ENCODE measurements at regions not wholly inside any gene's neighbourhood (a gene's known extent, or its start where the extent isn't known, plus 50 kb on each side); places are given as distances from the start of the nearest gene placed in this dataset.

DNA sequence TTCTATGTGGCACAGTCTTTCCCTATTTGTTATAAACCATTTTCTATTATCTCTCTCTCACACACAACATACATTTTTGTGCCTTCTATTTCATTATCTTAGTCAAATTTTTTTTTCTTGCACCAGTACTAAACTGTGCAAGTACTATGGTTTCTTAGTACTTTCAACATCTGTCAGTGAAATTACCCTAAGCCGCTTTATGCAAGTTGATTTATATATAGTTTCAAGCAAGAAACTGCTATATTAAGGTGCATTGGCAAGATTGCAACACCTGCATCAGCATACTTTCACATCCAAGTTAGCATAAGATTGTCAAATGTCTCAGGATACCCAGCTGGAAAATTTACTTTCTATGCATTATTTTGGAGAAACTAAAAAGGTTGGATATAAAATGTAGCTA is 180.2 kb upstream of the FSTL5 start:
- DNase-seq, result no peak

DNA sequence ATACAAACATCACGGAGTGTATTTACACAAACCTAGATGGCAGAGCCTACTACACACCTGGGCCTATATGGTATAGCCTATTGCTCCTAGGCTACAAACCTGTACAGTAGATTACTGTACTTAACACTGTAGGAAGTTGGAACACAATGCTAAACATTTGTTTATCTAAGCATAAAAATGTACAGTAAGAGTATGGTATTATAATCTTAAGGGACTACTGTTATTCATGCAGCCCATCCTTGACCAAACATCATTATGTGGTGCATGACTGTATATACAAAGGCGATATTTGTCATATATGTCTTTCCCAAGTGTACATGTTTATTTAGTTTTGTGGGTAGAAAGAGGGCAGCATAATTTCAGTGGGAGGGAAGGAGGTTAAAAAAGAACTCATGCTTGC is 177.7 kb upstream of the FSTL5 start:
- DNase-seq, result no peak

DNA sequence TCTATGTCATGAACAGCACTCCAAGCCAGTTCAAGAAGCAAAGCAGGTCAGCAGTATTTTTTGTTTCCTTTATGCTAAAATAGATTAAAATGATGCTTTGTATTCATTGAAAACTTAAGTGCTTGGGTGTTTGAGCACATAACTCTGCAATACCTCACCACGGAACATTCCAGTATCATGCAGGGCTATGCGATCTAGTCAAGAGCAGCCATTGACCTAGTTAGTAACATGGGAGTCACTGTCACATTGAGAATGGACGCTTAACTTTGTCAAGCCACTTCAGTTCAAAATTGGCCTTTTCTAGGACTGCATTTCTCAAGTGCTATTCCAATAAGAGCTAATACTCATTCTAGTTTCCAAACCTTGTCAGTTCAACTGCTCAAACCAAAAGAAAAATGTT is 160.1 kb upstream of the FSTL5 start:
- no peak for DNase-seq

DNA sequence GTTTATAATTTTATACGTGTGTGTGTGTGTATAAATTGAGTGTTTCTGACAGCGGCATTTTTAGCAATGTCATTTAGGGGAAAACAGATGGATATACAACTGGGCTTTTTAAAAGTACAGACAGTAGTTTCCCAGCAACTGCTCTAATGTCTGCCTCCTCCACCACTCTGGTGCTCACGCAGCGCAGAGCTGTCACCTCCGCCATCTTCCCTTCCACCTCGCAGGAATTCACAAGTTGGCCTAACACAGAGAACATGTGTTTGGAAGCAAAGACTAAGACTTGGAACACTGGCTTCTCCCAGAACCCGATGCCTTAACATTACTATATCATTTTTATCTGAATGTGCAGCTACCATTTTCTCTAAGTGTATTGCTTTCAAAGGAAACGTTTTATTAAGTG is 158.3 kb upstream of the FSTL5 start:
- DNase-seq, result no peak

DNA sequence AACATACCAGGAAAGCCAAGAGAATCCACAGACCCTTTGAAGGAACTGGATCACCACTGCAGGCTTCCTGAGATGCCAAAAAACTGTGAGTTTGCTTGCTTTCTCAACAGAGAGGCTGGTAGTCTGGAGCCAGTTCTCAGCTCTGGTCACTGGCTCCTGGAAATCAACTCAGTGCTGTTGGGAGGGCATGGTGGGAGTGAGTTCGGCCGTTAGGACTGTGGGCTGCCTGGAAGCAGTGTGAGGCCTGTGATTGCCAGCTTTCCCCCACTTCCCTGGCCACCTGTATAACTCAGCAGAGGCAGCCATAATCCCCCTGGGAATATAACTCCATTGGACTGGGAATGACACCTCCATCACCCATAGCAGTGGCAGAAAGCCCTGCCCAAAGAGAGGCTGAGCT is 122.0 kb upstream of the FSTL5 start:
- DNase-seq, result no peak

DNA sequence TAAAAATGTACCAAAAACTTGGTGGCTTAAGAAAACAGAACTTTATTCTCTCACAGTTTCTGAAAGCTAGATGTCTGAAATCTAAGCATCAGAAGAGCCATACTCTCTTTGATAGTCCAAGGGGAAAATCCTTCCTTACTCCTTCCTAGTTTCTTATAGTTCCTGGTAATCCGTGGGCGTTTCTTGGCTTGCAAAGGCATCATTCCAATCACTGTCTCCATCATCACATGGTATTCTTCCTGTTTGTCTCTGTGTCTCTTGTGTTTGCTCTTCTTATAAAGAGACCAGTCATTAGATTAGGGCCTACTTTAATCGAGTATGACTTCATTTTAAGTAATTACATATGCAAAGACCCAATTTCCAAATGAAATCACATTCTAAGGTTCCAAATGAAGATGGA is 118.9 kb upstream of the FSTL5 start:
- no peak for DNase-seq

DNA sequence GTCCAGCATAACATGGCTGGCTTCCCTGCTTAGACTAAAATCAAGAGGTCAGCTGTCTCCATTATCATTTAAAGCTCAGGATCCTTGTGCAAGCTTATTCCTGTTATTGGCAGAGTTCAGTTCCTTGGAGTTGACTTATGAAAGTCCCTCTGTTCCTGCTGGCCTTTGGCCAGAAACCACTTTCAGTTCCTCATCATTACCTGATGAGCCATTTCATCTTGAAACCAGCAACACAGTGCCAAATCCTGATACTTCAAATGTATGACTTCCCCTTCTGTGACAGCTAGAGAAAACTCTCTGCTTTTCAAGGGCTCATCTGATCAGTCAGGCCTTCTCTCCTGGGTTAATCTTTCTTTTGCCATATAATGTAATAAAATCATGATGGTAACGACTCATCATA is 110.6 kb upstream of the FSTL5 start:
- no peak for DNase-seq

DNA sequence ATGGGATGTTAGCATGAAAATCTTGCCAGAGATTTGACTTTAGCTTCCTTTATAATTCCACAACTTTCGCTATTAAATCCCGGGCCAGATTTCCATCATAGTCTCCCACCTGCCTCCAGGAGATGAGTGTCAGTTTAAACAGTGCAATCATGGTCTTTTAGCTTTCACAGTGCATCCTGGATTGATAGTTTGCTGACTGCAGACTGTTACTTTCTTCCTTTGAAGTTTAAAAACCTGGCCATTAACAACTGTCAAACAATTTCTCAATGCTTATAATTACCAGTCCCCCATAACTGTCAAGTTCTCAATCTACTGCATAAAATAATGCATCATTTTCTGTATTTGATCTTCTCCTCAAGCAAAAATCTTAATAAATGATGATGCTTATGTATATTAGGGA is 108.4 kb upstream of the FSTL5 start:
- DNase-seq, result no peak

DNA sequence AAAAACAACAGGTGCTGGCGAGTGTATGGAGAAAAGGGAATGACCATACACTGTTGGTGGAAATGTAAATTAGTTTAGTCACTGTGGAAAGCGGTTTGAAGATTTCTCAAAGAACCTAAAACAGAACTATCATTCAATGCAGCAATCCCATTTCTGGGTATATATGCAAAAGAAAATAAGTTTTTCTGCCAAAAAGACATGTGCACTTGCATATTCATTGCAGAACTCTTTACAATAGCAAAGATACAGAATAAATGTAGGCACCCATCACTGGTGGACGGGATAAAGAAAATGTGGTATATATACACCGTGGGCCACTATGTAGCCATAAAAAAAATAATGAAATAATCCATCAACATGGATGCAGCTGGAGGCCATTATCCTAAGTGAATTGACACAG is 105.1 kb upstream of the FSTL5 start:
- DNase-seq, result no peak

DNA sequence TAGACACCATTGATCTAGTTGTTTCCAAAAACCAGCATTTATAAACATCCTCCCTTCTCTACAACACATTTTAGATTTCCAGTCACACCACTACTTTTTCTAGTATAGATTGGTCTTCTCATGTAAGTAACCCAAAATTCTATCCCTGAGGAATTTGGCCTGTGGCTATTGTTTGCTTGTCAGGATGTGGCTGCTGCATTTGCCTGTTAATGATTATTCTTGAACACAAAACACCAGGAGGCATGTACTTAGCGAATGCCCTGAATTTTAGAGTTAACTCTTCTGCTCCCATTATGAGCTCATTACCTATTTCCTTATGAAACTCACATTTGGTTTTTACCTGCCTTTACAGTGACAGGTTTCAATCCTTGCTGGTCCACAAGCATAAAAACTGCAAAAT is 102.0 kb upstream of the FSTL5 start:
- DNase-seq, result no peak

DNA sequence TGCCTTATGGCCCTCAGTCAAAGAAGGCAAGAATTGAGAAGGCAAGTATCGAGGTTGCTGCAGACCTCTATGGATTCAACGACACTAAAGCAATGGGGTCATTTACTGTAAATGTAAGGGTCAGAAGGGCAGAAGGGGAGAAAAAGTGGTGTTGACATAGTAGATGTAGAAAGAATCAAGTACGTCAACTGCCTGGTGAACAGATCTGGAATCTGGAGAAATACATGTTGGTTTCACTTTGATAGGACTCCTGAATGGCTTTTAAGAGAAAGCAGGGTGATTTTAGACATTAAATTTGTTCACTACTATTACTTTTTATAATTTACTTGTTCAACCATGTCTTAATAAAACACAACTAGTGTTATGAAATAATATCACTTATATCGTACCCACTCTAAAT is 81.3 kb upstream of the FSTL5 start:
- no peak for DNase-seq

DNA sequence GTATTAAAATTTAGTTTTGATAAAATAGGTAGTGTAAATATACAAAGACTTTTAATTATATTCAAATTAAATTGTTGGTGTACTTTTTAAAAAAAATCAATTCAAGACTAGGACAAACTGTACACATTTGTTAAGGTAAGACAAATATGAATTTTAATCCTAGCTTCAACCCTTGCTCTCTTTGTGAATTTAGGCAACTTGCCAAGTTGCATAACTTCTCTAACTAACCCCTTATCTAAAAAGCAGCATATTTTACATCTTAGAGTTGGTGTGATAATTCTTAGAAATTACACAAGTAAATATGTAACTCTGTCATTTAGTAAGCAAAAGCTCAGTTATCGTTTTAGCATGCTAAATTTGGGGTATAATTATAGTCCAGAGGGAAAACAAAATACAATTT is 78.1 kb upstream of the FSTL5 start:
- no peak for DNase-seq

DNA sequence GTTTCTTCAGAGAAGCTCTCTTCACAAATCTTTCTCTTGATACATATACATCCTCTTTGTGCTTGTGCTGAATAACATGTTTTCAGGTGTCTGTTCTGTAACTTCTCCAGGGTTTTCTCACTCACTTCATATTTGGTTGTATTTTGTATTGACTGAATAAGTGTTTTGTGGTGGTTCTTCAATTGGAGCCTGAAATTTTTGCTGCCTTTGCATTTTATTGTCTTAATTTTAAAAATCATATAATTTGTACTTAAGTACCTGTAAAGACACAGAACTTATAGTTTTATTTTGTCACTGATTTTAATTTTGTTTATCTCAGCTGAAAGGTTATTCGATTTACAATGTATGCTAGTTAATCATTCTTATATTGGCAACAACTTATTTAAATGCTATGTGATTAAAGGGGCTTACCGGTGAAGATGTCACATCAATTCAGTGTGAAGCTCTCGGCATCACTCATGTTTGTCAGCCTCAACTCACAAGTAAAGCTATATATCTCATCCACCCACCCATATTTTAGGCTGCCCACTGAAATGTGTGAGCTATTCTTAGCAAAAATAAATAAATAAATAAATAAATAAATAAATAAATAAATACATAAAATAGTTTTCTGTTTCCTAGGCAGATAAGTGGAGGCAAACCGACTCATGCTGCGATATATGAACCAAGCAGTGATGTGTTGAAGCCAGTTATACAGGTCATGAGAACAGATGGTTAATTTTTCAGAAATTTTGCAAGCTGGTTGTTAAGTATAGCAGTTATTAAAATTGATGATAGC is 76.4 kb upstream of the FSTL5 start:
- no peak for DNase-seq

DNA sequence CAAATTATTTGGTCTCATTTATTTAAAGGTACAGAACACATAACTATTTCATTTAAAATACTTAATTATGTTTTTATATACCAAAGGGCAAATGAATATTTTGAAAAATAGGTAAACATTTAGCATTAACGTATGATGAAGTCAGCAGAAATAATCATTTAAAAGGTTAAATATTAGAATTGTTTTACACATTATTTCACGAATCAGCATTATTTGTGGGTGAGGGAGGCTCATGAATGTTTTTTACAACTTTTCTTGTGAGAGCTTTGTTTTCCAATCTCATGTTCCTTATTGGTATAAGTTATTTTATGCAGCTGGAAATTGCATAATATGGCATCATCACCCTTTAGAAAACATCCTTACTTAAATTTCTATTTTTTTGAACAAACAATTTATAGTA is 73.9 kb upstream of the FSTL5 start:
- DNase-seq, result no peak

DNA sequence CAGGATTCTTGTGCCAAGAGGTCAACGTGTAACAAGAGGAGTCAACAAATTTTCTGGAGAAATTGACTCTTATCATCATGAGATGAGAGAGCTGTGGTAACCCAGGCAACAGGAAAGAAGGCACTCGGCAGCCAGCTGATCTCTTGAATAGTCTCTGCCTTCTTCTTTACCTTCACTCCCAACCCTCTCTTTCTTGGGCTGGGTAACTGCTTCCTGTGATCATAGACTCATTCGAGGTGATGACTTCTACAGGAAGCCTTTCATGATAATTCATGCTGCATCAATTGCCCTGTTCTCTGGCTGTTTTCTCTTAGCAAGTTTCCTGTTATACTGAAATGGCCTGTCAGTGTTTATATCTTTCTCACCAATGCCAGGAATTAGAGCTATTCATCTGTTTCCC is 70.8 kb upstream of the FSTL5 start:
- DNase-seq, result no peak

DNA sequence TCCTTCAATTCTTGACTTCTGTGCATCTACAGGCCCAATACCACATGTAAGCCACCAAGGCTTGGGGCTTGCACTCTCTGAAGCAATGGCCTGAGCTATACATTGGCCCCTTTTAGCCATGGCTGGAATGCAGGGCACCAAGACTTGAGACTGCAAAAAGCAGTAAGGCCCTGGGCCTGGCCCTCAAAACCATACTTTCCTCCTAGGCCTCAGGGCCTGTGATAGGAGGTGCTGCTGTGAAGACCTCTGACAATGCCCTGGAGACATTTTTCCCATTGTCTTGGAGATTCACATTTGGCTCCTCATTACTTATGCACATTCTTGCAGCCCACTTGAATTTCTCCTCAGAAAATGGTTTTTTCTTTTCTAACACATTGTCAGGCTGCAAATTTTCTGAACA is 68.5 kb upstream of the FSTL5 start:
- no peak for DNase-seq

DNA sequence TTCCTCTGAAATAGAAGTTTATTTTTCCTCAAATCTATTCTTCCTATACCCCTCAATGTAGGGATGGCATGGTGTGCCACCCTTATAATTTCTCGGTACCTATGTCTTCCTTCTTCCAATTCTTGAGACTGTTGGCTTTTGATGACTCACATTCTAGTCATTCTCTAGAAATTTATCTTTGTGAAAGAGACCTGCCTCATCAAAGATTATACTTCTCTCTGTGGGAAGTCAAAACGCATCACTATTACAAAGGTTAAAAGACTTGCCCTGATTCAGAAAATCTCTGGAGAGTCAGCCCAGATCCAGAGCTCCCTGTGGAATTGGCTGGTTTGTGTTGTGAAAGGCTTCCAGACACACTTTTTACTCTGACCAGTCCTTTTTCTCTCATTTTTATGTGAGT is 65.9 kb upstream of the FSTL5 start:
- DNase-seq, result no peak

DNA sequence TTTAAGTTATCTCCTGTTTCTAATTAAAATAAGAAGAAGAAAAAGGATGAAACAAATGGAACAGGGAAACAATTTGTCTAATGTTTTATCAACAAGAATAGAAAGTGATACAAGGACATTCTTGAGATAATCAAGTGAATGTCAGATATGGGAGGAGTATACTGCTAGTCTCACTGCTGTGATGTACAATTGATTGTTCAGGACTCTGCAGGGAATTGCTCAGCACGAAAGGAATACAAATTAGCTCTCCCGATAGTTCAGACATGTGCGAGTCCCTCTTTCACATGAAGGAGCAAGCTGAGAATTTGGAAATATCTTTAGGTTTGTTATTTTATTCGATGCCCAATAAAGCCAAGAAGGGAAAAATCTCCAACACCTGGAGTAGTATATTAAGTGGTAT is 57.3 kb upstream of the FSTL5 start:
- DNase-seq, result no peak

Measured in NCI-H524 treated with DMSO at 0.1 percent for 48 hours (cell line).